Activated CD4-positive, alpha-beta T cell treated with anti-CD3 and anti-CD28 coated beads, Interleukin-2, Interleukin-4, amounts not matched to agents 100 ng/mL and 50 ng/mL, durations not matched to agents 16 hours and 8 hours (primary cell): ENCODE measurements at regions not wholly inside any gene's neighbourhood (a gene's known extent, or its start where the extent isn't known, plus 50 kb on each side); places are given as distances from the start of the nearest gene placed in this dataset.
A peak's percentile ranks its signal among the peaks of the same experiment; 100 is the strongest.

ENCODE experiments used
- DNase-seq: peaks from one replicate; pipeline ENCODE4 v3.0.0-alpha.2; 2020; ENCODE audit warnings: low spot score

DNA sequence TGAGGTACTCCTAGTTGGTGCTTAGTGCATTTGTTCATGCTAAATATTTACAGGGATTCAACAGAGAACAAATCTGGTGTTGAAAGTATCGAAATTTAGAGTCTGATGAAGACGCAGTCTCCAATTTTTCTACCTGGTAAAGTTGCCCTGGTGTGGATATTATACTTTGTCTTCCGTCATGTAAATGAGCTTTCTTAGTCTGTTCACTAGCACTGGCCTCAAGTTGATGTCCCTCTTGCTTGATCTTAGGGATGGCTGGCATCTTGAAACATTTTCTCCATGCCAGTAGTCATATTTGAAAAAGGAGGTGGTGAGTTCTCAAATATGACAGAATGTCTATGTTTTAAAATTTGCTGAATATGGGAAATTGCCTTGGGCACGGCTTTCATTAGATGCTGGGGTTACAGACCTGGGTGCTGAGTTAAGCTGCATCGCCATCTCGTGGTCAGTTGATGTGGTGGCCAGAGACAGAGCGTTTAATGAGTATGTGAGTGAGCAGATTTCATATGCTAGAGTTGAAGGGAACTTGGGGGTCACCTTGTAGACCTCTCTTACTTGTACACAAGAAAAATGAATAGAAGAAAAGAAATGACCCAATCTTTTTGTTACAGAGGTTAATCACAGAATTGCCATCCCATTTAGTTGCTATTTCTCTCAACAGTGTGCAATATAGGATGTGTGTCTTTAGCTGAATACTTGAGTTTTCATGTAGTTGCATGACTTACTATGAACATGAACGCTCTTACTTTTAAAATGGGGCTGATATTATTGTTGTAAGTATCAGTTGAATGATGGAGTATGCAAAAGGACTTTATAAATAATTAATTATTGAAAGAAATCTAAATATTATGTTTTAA, 172.8 kb upstream of the DCN start:
- peak; percentile 24 for DNase-seq

DNA sequence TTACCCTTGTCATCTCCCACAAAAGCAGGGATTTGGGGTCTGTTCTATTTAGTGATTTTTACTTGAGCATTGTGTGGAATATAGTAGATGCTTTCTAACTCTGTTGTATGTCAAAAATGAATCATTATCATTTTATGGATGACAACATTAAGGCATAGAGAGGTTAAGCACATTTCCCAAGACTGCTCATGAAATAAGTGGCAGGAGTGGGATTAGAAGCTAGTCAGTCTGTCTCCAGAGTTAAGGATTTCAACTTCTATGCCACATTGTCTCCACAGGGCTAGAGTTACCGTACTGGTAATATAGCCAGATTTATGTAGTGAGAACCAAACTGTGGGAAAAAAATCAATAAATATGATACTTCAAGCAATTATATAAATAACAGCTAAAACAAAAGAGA, 170.6 kb upstream of the DCN start:
- no peak for DNase-seq

DNA sequence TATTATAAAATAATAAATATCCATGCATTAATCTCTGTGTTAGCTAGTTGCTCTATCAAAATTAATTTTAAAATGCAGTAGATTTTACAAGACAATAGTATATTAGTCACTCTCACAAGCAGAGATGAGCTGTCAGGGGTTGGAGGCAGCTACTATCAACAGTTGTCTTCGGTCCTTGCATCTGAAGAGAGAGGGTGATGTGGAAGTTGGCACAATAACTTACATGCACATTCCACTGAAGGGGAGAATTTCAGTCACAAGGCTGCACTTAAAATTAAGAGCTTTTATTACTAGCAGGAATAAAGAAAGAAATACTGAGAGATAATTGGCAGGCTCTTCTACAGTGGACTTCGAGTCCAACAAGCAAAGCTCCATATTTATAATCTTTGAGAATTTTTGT, 166.9 kb upstream of the DCN start:
- no peak for DNase-seq

DNA sequence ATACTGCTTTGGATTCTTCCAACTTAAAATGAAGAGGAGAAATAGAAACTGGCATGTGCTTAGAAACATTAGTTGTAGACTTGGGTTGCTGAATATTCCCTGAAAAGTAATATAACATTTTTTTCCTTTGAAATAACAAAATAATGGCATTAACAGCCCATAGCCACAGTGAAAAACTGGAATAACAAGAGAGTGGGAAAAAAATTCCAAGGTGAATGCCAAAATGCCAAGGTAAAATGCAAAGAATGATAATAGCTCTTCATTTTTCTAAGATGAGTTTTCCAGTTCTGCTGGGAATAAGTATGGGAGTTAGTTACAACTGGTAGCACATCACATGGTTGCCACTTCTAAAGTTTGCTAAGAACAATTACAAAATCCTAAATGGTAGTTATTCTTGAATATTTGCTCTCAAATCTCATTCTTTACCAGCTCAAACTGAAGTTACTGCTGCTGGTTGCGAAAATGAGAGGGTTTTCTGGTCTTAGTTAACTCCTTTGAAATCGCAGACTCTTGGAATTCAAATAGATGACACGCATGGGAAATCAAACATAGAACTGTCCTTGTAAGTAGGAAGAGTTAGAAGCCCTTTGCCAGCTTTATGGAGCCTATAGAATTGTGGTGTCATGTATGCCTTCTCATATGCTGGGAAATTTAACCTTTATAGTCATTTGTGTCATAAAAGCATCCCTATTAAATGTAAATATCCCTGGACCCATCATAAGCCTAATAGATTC, 165.0 kb upstream of the DCN start:
- no peak for DNase-seq

DNA sequence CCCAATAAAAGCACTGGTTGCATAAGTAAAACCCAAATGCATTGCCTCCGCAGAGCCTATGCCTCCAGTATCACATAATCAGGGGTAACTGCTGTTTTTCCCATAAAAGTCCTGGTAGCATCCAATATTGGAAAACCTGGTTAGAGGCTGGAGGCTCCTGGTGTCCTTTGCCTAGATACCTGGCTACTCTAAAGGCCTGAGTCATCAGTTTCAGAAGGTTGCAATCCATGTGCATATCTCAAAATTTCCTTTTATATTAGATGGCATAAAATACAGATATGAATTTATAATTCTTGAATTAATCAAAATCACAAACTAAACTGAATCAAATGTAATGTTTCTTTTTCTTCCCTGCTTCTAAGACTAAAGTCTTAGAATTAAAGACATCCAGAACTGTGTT, 164.2 kb upstream of the DCN start:
- DNase-seq, result no peak

DNA sequence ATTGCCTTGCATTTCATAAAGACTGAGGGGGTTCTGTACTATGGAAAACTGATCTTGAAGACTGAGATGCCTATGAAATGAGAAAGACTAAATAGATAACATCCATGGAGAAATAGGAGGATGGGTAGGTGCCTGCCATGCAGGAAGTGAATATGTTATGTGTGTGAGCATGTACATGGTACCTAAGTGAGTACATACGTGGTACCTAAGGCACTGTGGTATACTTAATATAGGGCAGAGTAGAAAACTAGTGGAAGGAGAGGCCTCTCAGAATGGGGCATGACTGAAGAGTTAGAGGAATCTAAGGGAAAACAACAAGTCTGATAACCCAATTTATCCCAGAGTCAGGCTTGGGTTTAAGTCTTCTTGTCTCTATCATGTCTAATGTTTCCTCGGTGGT, 161.8 kb upstream of the DCN start:
- DNase-seq, result no peak

DNA sequence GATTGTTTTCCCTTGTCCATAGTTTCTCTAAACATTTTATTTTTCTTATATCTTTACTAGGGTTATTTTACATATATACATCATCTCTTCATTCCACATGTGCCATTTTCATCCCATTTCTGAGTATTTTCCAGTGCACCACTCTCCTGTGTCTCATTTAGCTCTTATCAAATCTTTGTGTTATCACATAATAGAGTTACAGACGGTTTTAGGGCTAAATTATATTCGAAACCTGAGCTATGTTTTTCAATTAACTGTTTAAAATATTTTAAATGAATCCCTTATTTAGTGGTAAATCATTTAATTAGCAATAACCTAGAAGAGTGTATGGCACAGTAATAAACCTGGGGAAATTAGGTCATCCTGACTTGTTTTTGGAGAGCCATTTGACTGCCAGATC, 160.4 kb upstream of the DCN start:
- no peak for DNase-seq

DNA sequence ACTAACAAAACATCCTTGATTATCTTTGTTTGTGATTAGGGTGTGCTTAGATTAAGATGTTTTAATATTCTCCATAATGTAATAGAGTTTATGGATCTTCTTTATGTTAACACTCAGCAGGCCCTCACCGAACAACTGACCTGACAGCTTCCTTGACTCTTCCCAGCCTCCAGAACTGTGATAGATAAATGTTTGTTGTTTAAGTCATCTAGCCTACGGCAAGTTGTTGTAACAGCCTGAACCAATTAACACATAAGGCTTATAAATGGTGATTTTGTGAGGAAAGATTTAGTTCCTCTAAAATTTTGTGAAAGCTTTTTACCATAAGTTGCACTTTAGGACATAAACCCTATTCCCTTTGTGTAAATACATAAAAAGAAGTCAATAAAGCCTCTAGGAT, 156.5 kb upstream of the DCN start:
- DNase-seq, result no peak

DNA sequence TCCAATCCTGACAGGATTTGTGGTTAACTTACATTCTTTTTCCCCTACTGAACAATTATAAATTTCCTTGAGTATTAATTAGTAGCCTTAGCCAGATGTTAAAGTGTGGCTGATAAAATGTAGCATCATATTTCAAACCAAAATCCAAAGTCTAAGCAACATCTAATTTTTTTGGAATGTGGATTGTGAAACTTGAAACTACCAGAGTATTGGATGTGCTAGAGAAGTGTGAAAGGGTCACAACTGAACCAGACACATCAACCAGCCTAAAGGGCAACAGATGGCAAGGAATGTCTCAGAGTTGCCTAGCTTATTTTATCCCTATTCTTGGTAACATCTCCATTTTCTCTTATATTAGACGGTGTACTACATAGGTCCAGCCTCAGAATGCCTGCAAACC, 153.1 kb upstream of the DCN start:
- no peak for DNase-seq

DNA sequence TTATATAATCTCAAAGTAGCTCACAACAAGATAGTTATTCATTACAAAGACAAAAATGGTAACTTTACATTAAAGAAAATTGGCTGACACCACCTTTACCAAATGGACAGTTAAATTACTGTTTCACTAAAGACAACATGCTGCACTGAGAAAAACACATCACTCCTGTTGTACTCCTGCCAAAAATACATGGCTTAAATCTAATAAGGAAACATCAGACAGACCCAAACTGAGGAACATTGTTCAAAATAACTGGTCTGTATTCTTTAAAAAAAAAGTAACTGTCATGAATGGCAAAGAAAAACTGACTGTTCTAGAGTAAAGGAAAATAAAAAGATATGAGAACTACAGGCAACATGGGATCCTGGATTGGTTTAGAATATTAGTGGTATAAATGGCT, 151.3 kb upstream of the DCN start:
- no peak for DNase-seq

DNA sequence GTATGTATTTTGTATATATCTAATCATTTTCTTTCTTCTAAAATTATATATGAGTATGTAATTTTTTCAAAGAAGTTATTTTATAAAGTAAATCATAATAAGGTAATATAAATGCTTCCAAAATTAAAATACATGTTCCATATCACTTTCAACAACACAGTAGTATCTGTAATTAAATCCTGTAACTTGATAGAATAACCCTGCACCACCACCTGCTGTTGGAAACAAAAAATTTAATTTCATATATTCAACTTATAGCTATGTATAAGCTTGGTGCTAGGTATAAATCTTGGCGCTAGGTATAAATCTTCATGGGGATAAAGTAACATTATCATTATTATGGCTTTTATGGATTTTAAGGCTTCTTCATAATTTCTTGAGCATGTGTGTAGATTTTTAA, 149.7 kb upstream of the DCN start:
- no peak for DNase-seq

DNA sequence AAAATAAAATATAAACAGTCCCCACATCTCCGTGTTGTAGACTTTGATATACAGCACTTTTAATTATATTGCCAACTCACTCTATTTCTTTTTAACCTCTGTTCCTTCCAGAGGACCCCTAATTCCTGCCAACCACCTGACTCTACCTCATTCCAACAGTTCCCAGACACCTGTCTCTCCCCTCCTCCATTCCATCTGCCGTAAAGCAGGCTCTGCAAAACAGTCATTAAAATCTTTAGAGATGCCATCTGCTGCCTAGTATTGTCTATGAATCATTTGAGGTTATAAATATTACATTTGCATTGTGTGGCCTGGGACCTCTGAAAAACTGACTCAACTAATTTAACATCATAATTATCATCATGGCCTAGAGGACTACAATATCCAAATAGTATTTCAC, 148.8 kb upstream of the DCN start:
- DNase-seq, result no peak

DNA sequence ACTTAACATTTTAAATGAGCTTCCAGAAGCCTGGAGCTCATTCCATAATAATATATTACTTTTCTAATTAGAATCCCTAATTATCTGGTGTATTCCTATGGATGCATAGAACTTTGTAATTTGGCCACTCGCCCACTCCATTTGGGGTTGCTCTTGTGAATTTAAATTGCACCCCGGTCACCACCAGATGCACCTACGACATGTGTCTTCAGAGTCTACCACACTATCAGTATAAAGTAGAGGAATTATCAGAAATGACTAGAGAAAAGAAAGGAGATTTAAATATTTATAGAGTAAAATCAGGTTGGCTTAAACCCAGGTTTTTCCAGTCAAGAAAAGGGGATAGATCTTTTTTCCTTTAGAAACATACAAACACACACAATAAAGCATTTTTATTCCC, 145.8 kb upstream of the DCN start:
- DNase-seq, result no peak

DNA sequence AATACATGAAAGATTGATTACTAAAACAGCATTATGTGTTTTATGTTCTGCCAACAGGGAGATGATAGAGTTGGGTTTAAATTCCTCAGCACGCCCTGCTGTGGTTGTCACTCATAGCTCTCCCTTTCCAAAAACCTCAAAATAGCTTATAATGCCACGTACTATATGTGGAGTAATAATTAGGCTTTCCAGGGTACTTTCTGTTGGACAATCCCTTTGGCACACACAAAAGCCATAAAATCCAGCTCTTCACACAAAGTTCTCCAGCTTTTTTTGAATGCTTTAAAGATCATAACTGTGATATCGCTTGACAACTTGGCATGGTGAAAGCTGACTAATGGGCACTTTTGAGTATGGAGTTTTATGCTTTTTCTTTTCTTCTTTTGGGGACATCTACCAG, 145.3 kb upstream of the DCN start:
- DNase-seq, result no peak

DNA sequence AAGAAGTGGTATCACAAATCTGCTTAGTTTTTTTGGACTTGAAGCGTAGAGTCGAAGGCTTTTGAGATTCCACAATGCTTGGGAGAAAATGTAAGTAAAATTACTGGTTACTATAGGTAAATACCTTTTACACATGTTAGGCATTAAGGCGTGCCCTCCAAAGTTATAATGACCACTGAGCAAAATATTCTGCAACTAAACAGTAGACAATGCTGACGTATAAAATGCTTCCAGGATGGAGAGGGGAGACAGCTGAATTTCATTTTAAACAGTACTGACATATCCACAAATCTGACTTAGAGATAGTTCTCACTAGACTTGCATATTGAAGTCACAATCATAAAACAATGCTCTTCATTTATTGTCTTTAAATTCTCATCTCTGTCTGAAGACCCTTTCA, 144.5 kb upstream of the DCN start:
- no peak for DNase-seq

DNA sequence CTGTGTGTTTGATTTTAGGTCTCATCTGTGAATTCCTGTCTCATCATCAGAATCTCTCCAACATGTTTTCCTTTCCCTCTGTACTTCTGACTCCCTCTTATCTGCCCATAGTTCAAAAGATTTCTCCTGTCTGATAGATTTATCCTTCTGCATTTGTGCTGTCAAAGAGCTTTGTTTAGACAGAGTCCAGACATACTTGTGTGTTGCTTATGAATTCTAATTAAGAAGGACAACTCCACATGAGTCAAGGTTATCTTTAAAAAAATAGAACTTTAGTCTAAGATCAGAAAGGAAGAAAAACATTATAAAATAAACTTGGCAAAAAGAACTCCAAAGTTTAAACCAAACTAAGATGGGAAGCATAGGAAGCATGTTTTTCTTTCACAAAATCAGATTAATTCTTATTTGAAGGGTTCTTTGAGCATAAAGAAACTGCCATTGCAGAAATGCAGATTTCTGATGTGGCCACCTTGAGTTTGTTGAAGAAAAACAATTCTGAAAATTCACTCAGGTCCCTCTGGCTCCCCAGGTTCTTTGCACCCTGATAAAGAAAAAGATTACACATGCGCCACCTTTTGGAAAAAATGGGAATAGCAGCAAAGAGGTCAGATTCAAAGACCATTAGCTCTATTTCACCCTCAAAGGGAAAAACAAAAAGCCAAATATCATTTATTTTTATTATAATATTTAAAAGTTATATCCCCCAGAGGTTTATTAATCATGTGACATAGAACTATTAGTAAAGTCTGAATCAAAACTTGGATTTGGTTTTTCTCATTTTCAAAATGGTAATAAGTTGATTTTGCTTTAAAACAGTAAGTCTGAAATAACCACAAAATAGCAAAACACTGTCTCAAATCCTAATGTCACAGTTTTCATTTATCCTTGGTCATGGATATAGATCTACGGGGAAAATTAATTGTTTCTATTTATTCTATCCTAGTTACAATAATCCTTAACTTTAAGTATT, 143.7 kb upstream of the DCN start:
- DNase-seq, result peak; percentile 51

DNA sequence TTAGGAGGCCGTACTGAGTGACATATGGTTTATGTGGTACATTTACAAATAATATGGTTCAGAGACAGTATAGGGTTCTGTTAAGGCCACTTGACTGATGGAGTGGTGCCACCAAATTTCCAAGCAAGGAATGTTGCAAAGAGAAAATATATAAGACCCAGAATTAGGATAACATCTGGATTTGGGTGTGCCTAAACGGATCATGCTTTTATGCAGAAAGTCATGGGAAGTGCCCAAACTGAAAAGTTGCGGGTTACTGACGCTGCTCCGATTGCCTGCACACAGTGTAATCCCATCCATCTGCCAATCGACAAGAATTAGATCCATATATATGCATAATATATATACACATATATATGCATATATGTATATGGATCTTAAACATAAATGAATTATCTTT, 138.4 kb upstream of the DCN start:
- no peak for DNase-seq

DNA sequence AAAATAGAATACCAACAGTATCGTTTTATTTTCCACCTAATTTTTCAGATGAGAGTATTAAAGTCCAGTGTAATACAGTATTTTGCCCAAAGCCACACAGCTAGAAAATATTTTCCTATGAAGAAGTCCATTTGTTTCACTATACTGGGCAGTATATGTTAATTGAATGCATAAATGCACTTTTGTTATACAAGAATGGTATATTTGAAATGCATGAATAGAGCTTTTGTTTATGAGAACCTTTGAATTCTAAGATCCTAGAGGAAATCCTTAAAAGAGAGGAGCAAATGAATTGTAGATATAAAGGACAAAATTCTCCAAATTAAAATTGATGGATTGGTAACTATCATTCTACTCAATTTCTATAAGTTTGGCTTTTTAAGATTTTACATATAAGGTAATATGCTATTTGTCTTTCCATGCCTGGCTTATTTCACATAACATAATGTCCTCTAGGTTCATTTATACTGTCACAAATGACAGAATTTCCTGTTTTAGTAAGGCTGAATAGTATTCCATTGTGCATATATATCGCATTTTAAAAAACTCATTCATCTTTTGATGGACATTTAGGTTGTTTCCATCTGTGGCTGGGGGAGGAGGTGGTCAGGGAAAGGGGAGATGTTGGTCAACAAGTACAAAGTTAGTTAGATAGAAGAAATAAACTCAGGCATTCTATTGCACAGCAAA, 136.6 kb upstream of the DCN start:
- no peak for DNase-seq

DNA sequence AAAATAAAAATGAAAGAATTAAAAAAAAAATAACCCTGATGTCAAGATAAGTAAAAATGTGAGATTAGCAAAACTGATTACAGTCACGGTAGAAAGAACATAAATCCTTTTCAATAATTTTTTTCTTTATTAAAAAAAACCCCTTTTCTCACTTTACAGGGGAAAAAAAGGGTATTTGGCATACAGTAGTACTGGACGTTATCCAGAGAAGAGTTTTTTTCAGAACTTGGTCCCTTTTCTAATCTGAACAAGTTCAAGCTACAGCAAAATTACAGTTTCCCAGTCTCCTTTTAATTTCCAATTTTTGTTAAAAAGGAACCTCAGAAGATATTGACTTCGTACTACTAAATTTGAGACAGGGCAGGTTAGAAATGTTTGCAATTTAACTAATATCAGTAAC, 134.7 kb upstream of the DCN start:
- DNase-seq, result no peak

DNA sequence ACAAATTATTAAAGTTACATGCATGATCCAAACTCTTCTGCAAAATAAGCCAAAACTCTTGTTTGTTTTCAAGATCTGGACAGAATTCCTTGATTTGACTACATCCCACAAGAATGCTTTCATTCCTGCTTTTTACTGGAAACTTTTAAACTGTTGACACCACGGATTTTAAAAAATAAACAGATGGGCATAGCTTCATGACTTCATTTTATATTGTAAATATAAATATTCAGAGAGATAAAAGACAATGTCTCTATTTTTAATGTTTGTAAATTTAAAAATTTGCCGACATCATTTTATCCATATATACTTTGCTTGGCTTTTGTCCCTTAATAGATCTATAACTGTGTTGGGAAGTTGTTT, 134.3 kb upstream of the DCN start:
- DNase-seq, result no peak

DNA sequence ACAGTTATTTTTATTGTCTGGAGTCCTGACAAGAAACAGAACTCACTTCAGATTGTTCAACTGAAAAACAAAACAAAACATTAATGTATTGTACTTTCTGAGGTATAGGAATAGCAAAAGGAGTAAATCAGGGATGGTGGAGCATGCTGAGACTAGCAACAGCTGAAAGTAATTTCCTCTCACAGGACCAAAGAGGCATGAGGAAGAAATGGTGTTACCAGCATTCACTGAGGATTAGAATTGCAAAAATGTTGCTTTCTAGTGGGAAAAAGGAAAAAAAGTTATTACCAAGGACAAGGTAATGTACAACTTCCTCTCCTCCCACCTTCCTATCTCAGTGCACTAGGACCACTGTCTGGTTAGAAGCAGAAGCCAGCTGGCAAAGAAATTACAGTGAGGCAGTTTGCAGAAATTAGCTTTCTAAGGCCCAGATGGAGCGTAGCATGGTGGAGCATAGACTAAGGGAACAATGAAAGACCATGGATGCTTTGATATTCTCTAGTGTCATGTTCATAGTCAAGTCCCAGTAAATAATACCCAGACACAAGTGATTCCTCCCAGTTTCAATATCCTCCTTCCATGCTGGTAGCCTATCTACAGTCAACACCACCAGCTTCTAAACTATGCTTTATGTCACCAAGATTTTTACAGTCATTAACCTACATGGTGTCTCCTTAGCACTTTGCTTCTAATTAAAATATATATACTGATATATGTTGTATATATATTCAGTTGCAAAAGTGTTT, 133.7 kb upstream of the DCN start:
- no peak for DNase-seq
